ENCODE measurements at regions not wholly inside any gene's neighbourhood (a gene's known extent, or its start where the extent isn't known, plus 50 kb on each side); places are given as distances from the start of the nearest gene placed in this dataset.
"Not testable (repeated sequence)": the region's sequence is repeated elsewhere in the genome, so short reads cannot be mapped to it uniquely, and the experiment has no call there.

DNA sequence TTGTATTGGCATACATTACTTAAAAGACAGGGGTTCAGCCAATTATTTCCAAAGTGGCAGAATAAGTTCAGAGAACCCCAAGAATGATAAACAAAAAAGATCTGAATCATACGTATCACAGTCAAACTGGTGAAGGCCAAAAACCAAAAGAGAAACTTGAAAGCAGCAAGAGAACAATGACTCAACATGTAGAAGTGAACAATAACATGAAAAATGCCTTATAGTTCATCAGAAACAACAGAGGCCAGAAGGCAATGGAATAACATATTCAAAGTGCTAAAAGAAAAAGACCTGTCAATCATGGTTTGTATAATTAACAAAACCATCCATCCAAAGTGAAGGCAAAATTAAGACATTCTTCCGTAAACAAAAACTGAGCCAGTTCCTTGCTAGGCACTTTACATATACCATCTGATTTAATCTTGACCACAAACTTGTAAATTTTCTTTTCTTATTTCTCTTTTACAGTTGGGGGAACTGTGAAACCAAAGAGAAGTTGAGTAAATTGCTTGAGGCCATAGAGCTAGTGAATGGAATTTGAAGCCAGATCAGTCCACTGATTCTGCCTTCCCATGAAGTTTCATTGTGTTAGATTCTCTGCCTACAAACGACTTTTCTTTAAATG lies 232.1 kb upstream of the SEL1L start:
- no peak overlapping the region for H3K4me3 ChIP-seq (ENCODE audit: low read length in 2 of 2)
- H3K27ac ChIP-seq (ENCODE audit: low read depth in 1 of 2, low read length in 1 of 2): no peak overlapping the region
- H3K27me3 ChIP-seq (ENCODE audit: control insufficient read depth in 2 of 2, insufficient read depth in 1 of 2, low read length in 1 of 2): no peaks in the 10 kb centered on the region
- WGBS: 87% methylated on average over 3 of the region's 3 CpGs
- no peaks in the 10 kb centered on the region for H3K4me1 ChIP-seq (ENCODE audit: control insufficient read depth in 2 of 2, insufficient read depth in 2 of 2, low read length in 2 of 2)
- no peaks in the 10 kb centered on the region for H3K9me3 ChIP-seq (ENCODE audit: control insufficient read depth in 2 of 2, insufficient read depth in 1 of 2, low read length in 1 of 2)
- no peak for DNase-seq (ENCODE audit: low read depth in 6 of 9, low spot score in 9 of 9)
- no peaks in the 10 kb centered on the region for H3K36me3 ChIP-seq (ENCODE audit: control insufficient read depth in 2 of 2, insufficient read depth in 2 of 2, low read length in 1 of 2)

DNA sequence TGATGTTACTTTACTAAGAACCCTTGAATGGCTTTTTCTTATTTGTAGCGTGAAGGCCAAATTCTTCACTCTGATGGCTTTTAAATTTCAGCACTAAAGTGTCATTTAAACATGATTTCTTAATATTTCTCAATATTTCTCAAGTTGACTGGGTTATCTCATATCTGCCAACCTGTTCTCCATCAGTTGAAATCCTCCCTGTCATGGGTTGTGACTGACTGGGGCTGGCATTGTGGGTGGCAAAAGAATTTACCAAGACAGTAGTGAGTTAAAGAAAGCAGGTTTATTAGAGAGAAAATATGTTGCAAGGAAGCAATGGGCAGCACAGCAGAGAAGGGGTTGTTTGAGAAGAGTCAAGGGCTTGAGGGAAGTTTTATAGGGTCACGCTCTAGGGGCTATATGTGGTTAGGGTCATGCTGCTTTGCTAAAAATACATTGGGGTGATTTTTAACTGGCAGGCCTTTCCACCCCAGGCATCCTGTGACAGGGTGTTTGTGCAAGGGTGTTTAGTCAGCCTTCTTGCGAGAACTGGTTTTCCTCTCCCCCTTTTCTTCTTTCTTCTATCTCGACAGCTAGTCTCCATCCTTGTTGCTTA lies 232.8 kb upstream of the SEL1L start:
- 82% methylated on average over 4 of the region's 4 CpGs for WGBS
- no peaks in the 10 kb centered on the region for H3K36me3 ChIP-seq (ENCODE audit: control insufficient read depth in 2 of 2, insufficient read depth in 2 of 2, low read length in 1 of 2)
- no peak overlapping the region for H3K4me3 ChIP-seq (ENCODE audit: low read length in 2 of 2)
- no peak overlapping the region for H3K27ac ChIP-seq (ENCODE audit: low read depth in 1 of 2, low read length in 1 of 2)
- H3K9me3 ChIP-seq (ENCODE audit: control insufficient read depth in 2 of 2, insufficient read depth in 1 of 2, low read length in 1 of 2): no peaks in the 10 kb centered on the region
- DNase-seq (ENCODE audit: low read depth in 6 of 9, low spot score in 9 of 9): no peak
- no peaks in the 10 kb centered on the region for H3K27me3 ChIP-seq (ENCODE audit: control insufficient read depth in 2 of 2, insufficient read depth in 1 of 2, low read length in 1 of 2)
- H3K4me1 ChIP-seq (ENCODE audit: control insufficient read depth in 2 of 2, insufficient read depth in 2 of 2, low read length in 2 of 2): no peaks in the 10 kb centered on the region

DNA sequence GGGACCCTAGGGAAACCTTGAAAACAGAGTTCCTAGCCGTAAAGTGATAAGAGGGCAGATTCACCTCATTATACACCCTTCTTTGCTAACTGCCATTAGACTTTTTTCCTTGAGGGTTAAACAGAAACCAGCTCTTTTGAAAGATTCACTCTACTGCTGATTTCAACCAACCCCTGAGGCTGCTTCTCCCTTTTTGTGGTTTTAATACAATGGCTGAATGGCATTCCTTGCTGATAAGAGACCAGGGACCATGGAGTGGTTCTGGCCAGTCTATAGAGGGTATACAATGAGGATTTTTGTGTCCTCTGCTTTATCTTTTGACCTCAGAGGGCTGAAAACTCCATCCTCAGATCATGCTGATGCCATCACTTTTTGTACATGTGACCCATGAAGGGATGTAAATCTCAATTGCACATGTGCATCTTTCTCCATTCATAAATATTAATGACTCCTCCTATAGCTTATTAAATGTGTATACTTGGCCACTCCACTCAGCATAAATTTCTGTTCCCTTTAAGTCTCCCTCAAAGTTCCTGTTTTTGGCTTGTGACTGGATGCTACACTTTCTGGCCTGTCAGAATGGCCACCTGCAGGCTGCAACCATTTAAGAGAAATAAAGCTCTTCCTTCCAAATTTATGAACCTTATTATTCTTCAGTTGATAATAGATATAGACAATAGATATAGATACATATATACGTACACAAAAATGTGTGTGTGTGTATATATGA lies 233.8 kb upstream of the SEL1L start:
- Histone ChIP-seq H3K27me3 (ENCODE audit: control insufficient read depth in 2 of 2, insufficient read depth in 1 of 2, low read length in 1 of 2) (no peaks in the 10 kb centered on the region), H3K4me1 (ENCODE audit: control insufficient read depth in 2 of 2, insufficient read depth in 2 of 2, low read length in 2 of 2) (no peaks in the 10 kb centered on the region), H3K36me3 (ENCODE audit: control insufficient read depth in 2 of 2, insufficient read depth in 2 of 2, low read length in 1 of 2) (no peaks in the 10 kb centered on the region), H3K9me3 (ENCODE audit: control insufficient read depth in 2 of 2, insufficient read depth in 1 of 2, low read length in 1 of 2) (no peaks in the 10 kb centered on the region), H3K27ac (ENCODE audit: low read depth in 1 of 2, low read length in 1 of 2) (no peak overlapping the region), H3K4me3 (ENCODE audit: low read length in 2 of 2) (no peak overlapping the region)
- no peak for DNase-seq (ENCODE audit: low read depth in 6 of 9, low spot score in 9 of 9)
- 96% methylated on average over 2 of the region's 2 CpGs for WGBS

DNA sequence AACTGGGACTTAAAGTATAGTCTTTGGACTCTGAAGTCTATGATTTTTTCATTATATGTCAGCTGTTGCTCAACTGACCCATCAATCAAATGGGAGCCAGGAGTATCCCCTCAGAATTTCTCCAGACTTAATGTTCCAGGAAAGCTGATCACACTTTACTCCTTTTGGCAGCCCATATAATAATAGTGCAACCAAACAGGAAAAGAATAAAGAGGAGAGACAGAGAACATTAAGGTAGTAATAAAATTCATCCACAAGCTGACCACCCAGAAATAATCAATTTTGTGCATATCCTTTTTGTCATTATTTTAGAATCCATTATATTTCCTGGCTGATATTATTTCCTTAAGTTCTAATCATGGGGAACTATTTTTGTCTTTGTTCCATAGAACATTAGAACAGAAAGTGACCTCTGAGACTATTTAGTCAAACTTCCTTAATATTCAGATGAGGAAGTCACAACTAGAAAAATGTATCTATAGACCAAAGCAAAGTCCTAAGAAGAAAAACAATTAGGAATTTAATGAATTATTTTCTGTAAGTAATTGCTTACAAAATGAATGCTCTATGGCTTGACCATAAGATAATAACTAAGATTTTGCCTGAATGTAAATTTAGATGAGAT lies 238.1 kb upstream of the SEL1L start:
- Histone ChIP-seq H3K4me1 (ENCODE audit: control insufficient read depth in 2 of 2, insufficient read depth in 2 of 2, low read length in 2 of 2) (no peaks in the 10 kb centered on the region), H3K27me3 (ENCODE audit: control insufficient read depth in 2 of 2, insufficient read depth in 1 of 2, low read length in 1 of 2) (no peaks in the 10 kb centered on the region), H3K36me3 (ENCODE audit: control insufficient read depth in 2 of 2, insufficient read depth in 2 of 2, low read length in 1 of 2) (no peaks in the 10 kb centered on the region), H3K9me3 (ENCODE audit: control insufficient read depth in 2 of 2, insufficient read depth in 1 of 2, low read length in 1 of 2) (no peaks in the 10 kb centered on the region), H3K27ac (ENCODE audit: low read depth in 1 of 2, low read length in 1 of 2) (no peak overlapping the region), H3K4me3 (ENCODE audit: low read length in 2 of 2) (no peak overlapping the region)
- no peak for DNase-seq (ENCODE audit: low read depth in 6 of 9, low spot score in 9 of 9)

DNA sequence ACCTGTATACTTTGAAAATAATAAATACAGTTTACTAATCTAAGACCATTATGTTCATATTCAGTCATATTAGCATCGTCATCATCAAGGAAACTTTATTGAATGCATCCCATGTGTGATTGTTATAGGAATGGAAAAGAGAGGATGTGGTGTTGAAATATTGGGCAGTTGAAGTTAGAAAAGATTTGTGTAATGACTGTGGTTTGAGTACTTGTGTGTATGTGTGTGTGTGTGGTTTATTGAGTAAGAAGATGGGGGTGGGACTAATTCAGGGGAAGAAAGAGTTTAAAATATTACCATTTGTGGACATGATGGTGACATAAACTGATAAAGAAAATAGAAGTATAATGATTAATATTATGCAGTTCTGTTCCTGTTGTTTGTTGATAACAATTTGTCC lies 238.7 kb upstream of the SEL1L start:
- Histone ChIP-seq H3K36me3 (ENCODE audit: control insufficient read depth in 2 of 2, insufficient read depth in 2 of 2, low read length in 1 of 2) (no peaks in the 10 kb centered on the region), H3K9me3 (ENCODE audit: control insufficient read depth in 2 of 2, insufficient read depth in 1 of 2, low read length in 1 of 2) (no peaks in the 10 kb centered on the region), H3K4me3 (ENCODE audit: low read length in 2 of 2) (no peak overlapping the region), H3K27me3 (ENCODE audit: control insufficient read depth in 2 of 2, insufficient read depth in 1 of 2, low read length in 1 of 2) (no peaks in the 10 kb centered on the region), H3K27ac (ENCODE audit: low read depth in 1 of 2, low read length in 1 of 2) (no peak overlapping the region), H3K4me1 (ENCODE audit: control insufficient read depth in 2 of 2, insufficient read depth in 2 of 2, low read length in 2 of 2) (no peaks in the 10 kb centered on the region)
- 94% methylated on average over 1 of the region's 1 CpG for WGBS
- no peak for DNase-seq (ENCODE audit: low read depth in 6 of 9, low spot score in 9 of 9)

DNA sequence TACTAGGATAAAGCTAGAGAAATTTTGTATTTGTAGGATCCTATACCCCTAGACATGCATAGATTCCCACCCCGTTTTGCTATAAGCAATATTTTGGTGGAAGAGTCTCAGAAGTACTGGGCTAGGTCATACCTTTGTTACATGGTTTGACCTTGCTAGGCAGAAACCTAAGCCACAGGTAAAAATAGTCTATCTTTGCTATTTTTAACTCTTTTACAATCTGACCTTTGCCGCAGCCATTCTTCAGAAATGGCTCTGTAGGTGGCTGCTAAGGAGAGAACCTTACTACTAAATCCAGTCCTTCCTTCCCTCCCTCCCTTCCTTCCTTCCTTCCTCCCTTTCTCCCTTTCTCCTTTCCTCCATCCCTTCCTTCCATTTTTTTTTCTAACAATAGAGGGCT lies 242.9 kb upstream of the SEL1L start:
- Histone ChIP-seq H3K9me3 (ENCODE audit: control insufficient read depth in 2 of 2, insufficient read depth in 1 of 2, low read length in 1 of 2) (no peaks in the 10 kb centered on the region), H3K27ac (ENCODE audit: low read depth in 1 of 2, low read length in 1 of 2) (no peak overlapping the region), H3K4me1 (ENCODE audit: control insufficient read depth in 2 of 2, insufficient read depth in 2 of 2, low read length in 2 of 2) (no peaks in the 10 kb centered on the region), H3K4me3 (ENCODE audit: low read length in 2 of 2) (no peak overlapping the region), H3K36me3 (ENCODE audit: control insufficient read depth in 2 of 2, insufficient read depth in 2 of 2, low read length in 1 of 2) (no peaks in the 10 kb centered on the region), H3K27me3 (ENCODE audit: control insufficient read depth in 2 of 2, insufficient read depth in 1 of 2, low read length in 1 of 2) (no peaks in the 10 kb centered on the region)
- 96% methylated on average over 2 of the region's 2 CpGs for WGBS
- no peak for DNase-seq (ENCODE audit: low read depth in 6 of 9, low spot score in 9 of 9)

DNA sequence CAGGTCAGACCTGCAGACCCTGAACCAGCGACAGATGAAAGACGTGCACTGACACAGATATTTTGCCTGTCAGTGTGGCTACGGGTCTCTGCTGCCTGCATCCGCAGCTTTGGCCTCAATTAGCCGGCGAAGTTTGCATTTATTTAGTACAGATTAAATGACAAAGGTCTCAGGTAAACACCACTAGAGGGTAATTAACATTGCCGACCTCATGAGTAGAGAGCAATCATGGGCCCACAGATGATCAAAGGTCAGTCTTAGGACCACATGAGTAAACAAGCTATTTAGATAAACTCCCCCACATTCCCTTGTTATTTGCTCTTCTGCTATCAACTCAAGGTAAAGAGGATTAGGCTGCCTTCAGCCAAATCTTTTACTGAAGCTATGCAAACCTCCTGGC lies 248.1 kb upstream of the SEL1L start:
- H3K9me3 ChIP-seq (ENCODE audit: control insufficient read depth in 2 of 2, insufficient read depth in 1 of 2, low read length in 1 of 2); DNase-seq (ENCODE audit: low read depth in 6 of 9, low spot score in 9 of 9); H3K36me3 ChIP-seq (ENCODE audit: control insufficient read depth in 2 of 2, insufficient read depth in 2 of 2, low read length in 1 of 2); H3K27me3 ChIP-seq (ENCODE audit: control insufficient read depth in 2 of 2, insufficient read depth in 1 of 2, low read length in 1 of 2); H3K4me3 ChIP-seq (ENCODE audit: low read length in 2 of 2); H3K4me1 ChIP-seq (ENCODE audit: control insufficient read depth in 2 of 2, insufficient read depth in 2 of 2, low read length in 2 of 2); H3K27ac ChIP-seq (ENCODE audit: low read depth in 1 of 2, low read length in 1 of 2): not testable (repeated sequence)
- 85% methylated on average over 7 of the region's 7 CpGs for WGBS

DNA sequence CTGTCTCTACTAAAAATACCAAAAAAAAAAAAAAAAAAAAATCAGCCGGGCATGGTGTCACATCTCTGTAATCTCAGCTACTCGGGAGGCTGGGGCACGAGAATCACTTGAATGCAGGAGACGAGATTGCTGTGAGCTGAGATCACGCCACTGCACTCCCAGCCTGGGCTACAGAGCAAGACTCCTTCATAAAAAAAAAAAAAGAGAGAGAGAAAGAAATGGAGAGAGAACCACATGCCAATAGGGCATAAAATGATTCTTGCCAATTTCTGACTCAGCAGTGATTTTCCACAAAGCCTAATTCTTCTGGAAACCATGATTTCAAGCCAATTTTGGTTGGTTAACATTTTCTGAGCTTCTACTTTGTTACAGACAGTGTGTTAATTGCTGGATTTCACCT lies 250.4 kb upstream of the SEL1L start:
- no peaks in the 10 kb centered on the region for H3K36me3 ChIP-seq (ENCODE audit: control insufficient read depth in 2 of 2, insufficient read depth in 2 of 2, low read length in 1 of 2)
- no peaks in the 10 kb centered on the region for H3K4me1 ChIP-seq (ENCODE audit: control insufficient read depth in 2 of 2, insufficient read depth in 2 of 2, low read length in 2 of 2)
- H3K4me3 ChIP-seq (ENCODE audit: low read length in 2 of 2): no peak overlapping the region
- no peak for DNase-seq (ENCODE audit: low read depth in 6 of 9, low spot score in 9 of 9)
- no peaks in the 10 kb centered on the region for H3K27me3 ChIP-seq (ENCODE audit: control insufficient read depth in 2 of 2, insufficient read depth in 1 of 2, low read length in 1 of 2)
- no peaks in the 10 kb centered on the region for H3K9me3 ChIP-seq (ENCODE audit: control insufficient read depth in 2 of 2, insufficient read depth in 1 of 2, low read length in 1 of 2)
- H3K27ac ChIP-seq (ENCODE audit: low read depth in 1 of 2, low read length in 1 of 2): no peak overlapping the region
- 95% methylated on average over 5 of the region's 5 CpGs for WGBS

DNA sequence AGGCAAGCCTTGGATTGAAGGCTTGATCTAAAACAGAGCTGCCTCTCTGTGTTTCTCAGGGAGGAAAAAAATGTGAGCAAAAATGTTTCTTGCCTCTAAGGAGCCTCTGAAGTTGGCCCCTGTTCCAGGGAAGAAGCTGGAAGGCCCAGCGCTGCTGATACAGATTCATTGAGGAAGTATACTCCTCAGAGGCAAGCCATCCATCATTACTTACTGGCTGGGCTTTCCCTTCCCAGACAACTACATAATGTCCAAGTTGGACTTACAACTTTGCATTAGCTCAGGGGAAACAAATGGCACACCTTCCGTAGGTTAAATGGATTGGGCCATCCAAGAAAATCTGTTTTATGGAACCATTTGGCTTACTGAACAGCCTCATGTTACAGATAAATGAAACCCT lies 263.7 kb upstream of the SEL1L start:
- no peaks in the 10 kb centered on the region for H3K9me3 ChIP-seq (ENCODE audit: control insufficient read depth in 2 of 2, insufficient read depth in 1 of 2, low read length in 1 of 2)
- H3K27me3 ChIP-seq (ENCODE audit: control insufficient read depth in 2 of 2, insufficient read depth in 1 of 2, low read length in 1 of 2): no peaks in the 10 kb centered on the region
- no peak overlapping the region for H3K27ac ChIP-seq (ENCODE audit: low read depth in 1 of 2, low read length in 1 of 2)
- H3K4me1 ChIP-seq (ENCODE audit: control insufficient read depth in 2 of 2, insufficient read depth in 2 of 2, low read length in 2 of 2): no peaks in the 10 kb centered on the region
- no peak overlapping the region for H3K4me3 ChIP-seq (ENCODE audit: low read length in 2 of 2)
- DNase-seq (ENCODE audit: low read depth in 6 of 9, low spot score in 9 of 9): no peak
- WGBS: 50% methylated on average over 2 of the region's 2 CpGs
- no peaks in the 10 kb centered on the region for H3K36me3 ChIP-seq (ENCODE audit: control insufficient read depth in 2 of 2, insufficient read depth in 2 of 2, low read length in 1 of 2)

Data from thymus (tissue), 11 donors.